Limb (tissue), 2 donors: ENCODE measurements at regions not wholly inside any gene's neighbourhood (a gene's known extent, or its start where the extent isn't known, plus 50 kb on each side); places are given as distances from the start of the nearest gene placed in this dataset.
"Not testable (repeated sequence)": the region's sequence is repeated elsewhere in the genome, so short reads cannot be mapped to it uniquely, and the experiment has no call there.

Experiments used
- DNase-seq, 2 donors: peaks; one replicate each; pipeline ENCODE4 v3.0.0-alpha.2; 2016; ENCODE audit errors: extremely low spot score in 2 of 2

- DNase-seq, result not testable (repeated sequence)
These were observed 74.4 kb upstream of the RTN4 start for GRCh38 chr2:55124682-55125081.

DNA sequence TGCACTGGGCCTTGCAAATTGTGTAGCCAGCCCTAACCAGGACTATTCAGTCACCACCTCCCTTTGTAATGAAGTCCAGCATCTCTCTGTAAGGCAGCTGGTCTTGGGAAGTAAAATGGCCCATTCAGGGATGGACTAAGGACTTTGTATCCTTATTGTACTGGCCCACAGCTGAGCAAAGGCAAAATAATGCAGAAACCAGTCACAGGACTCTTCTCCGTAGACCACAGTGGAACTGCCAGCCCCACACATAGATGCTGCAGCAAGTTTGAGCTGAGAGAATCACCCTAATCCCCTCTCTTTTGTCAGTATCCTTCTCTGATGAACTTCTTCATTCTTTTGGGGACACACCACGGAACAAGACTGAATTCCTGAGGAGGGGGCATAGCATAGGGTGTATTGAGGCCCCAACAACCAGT is 73.6 kb upstream of the RTN4 start:
- no peak for DNase-seq

- DNase-seq, result peak; percentile 77 to 80
These were observed 70.5 kb upstream of the RTN4 start for GRCh38 chr2:55120634-55121359.

DNA sequence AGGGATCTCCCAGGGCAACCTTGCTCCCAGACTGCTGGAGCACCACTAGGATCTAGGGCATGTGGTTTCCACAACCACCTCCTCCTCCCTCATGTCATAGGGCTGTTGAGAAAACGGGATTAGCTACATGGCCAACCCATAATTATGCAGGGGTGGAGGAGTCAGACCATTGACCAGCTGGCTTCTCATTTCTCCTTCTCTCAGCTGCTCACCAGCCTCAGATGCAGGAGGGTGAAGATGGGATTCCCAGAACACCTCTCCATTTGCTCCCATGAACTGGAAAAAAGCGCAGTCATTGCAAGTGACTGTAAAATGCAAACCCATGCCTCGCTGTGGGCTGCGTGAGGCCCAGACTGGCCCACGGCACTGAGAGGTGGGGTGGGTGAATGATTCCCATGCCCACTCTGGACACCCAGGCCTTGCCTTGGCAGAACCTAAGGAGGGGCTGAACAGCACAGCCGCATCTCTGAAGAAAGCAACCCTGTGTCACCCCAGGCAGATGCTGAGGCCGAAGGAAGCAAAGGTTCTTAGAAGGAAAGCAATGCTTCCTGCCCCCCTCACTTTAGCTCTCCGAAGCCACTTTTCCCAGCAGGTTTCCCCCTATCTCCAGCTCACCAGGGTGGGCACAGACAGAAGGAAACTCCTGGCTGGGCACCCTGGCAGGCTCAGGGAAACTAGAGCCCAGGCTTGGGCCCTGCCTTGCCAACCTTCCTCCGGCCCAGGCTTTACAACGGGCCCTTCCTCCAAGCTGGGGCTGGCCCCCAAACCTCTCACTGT is 69.6 kb upstream of the RTN4 start:
- no peak for DNase-seq

GRCh38 chr2:55118643-55119083 is 68.4 kb upstream of the RTN4 start:
- DNase-seq, result no peak

DNA sequence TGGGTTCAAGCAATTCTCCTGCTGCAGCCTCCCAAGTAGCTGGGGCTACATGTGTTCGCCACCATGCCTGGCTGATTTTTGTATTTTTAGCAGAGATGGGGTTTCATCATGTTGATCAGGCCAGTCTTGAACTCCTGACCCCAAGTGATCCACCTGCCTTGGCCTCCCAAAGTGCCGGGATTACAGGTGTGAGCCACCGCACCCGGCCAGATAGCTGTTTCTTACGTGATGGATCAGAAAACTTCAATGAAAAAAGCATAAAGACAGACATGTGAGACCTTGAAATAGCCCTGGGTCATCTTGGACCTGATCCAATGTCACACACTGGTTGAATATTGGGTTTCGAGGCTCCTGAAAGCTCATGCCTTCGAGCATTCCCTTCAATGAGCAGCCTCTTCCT is 66.7 kb upstream of the RTN4 start:
- DNase-seq, result no peak

GRCh38 chr2:55116598-55116964 is 66.3 kb upstream of the RTN4 start:
- no peak for DNase-seq

GRCh38 chr2:55115761-55116597 is 65.7 kb upstream of the RTN4 start:
- no peak for DNase-seq

- no peak for DNase-seq
These were observed 64.3 kb upstream of the RTN4 start for GRCh38 chr2:55114597-55114996.

DNA sequence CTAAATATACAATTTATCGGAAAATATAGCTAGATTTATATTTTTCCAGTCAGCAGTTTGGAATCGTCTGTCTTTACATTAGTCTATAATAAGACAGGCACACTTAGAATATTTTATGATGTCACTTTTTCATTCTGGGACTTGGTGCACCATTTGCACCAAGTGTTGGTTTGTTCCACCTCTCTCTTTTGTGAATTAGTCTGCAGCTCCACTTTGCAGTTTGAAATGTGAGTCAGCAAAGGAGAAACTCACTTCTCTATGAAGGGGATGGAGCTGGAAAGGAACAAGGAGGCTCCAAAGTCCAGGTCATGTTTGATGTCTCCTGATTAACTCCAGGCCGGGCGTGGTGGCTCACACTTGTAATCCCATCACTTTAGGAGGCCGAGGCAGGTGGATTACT is 63.8 kb upstream of the RTN4 start:
- DNase-seq, result no peak

DNA sequence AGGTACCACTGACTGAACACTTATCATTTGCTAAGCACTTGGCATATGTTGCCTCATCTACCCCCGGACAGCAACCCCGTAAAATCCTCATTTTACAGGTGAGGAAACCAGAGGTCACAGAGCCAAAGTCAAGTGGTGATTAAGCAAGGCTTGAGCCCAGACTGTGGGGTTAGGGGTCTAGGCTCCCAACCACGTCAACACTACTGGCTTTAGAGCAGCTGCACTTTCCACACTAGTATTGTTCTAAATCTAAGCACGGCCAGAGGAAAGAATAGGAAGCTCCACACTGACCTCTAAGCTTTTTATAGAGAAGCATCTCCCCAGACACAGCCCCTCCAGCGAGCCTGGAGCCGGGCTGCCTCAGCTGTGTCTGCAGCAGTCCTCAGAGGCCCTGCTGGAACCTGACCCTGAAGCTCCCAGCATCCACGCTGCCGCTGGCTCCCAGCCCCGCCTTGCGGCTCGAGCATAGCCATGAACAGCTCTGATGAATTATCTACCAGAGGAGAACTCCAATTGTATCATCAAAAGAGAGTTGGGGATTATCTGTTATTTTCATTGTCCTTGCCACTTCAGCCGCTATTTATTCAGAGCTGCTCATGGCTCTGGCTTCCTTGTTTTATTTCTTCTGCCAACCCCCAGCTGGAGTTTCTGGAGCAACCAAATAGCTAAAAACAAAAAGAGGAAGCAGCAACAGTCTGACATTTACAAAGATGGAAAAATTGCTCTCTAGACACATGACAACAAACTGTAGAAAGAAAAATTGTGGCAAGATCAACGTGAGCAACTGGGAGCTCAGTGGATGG is 62.2 kb upstream of the RTN4 start:
- DNase-seq, result peak; percentile 69 to 76

DNA sequence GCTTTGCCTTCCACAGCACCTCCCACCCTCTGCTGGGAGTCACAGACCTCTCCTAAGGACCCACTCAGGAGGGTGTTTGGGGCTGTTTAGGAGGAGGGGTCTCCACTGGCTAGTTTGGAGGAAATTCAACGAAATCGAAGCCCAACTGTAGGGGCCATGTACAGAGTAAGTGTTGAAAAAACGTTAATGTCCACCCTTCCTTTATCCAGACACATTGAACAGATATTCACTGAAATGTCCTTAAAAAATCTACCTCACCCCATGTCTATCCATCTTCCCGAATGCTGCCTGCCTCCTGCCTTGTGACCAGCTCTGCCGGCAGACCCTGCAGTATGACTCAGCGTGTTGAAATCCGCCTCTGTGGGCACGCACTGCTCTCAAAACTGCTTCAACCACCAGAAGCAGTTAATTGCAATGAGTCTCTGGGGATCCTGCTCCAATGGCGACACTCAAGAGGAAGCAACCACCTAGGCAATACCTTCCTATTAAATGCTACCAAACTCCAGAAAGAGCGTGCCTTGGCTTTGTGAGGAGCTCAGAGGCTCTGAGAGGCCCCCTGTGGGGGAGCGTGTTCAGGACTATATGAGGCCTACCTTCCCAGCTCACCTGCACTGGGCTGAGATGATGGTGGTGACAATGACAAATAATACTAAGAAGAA is 61.4 kb upstream of the RTN4 start:
- DNase-seq, result peak in 1 of 2 donors; percentile 47

- no peak for DNase-seq
These were observed 60.9 kb upstream of the RTN4 start for GRCh38 chr2:55111230-55111569.

DNA sequence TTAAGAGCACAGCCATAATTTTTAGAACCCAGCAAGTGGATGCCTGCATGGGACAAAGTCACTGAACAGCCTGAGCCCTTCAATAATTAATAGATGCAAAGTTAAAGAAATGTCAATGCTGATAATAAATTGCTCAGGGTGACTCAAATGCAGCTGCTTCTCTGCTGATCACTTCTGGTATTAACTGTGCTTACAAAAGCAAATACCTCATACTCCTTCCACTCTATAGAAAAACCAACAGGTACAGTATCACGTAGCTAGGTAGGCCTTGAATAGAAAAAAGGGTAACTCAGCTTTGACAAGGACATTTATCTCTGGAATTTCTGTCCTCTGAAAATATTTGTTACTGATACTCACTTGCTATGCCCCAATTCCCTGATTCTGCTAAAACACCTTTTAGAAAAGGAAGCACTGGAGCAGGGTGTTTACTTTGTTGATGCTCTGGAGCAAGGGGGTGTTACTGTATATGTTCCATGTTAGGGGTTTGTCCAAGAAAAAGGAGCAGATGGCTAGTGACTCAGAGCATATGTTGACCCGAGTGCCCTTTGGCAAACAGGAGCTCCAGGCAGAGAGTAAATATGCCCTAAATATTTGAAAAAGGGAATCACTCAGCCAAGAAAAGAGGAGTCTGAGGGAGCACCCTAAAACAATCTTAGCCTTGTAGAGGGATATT is 59.1 kb upstream of the RTN4 start:
- no peak for DNase-seq

GRCh38 chr2:55108456-55109160 is 58.4 kb upstream of the RTN4 start:
- no peak for DNase-seq

GRCh38 chr2:55107436-55107835 is 57.2 kb upstream of the RTN4 start:
- no peak for DNase-seq

GRCh38 chr2:55106148-55106547 is 55.9 kb upstream of the RTN4 start:
- no peak for DNase-seq

DNA sequence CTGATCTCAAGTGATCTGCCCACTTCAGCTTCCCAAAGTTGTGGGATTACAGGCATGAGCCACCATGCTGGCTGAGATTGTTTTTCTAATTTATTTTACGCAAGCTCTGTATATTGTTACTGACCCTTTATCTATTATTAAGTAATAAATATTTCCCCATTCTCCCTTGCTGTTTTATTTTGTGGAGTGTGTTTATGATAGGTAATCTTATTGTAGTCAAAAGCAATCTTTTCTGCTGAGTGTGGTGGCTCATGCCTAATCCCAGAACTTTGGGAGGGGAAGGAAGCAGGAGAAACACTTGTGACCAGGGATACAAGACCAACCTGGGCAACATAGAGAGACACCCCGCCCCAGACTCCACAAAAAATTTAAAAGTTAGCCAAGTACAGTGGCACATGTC is 55.2 kb upstream of the RTN4 start:
- DNase-seq, result no peak

DNA sequence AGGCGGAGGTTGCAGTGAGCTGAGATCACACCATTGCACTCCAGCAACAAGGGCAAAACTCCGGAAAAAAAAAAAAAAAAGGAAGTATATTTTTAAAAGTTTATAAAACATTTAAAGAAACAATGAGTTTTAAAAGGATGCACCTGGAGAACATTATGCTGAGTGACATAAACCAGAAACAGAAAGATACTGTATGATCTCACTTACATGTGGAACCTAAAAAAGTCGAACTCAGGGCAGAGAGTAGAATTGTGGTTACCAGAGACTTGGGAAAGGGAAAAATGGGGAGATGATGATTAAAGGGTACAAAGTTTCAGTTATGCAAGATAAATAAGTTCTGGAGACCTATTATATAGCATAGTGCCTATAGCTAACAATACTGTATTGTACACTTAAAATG is 52.8 kb upstream of the RTN4 start:
- no peak for DNase-seq
